Uterus (tissue), 2 donors: ENCODE measurements at regions not wholly inside any gene's neighbourhood (a gene's known extent, or its start where the extent isn't known, plus 50 kb on each side); places are given as distances from the start of the nearest gene placed in this dataset.

ENCODE experiments used
- CTCF ChIP-seq, 4 experiments: fragments of 200-600 bp in 2 of 4; fragments of 450-650 bp in 2 of 4; sonication (generic) in 2 of 4; IDR thresholded peaks; one replicate each; pipeline ENCODE4 v1.5.1; 2016 to 2019; ENCODE audit warnings: antibody characterized with exemption in 4 of 4, mild to moderate bottlenecking in 2 of 4, moderate library complexity in 1 of 4
- POLR2A ChIP-seq, 2 donors: fragments of 450-650 bp; IDR thresholded peaks; one replicate each; pipeline ENCODE4 v1.6.1; 2016; ENCODE audit warnings: antibody characterized with exemption in 2 of 2, mild to moderate bottlenecking in 1 of 2, moderate library complexity in 1 of 2

GRCh38 chr1:80807981-80808380 lies 992.8 kb upstream of the ADGRL2 start:
- no peak for TF ChIP-seq POLR2A (IDR thresholded peaks at IDR 0.05)
- no peak for TF ChIP-seq CTCF (IDR thresholded peaks at IDR 0.05)
